ENCODE measurements at regions not wholly inside any gene's neighbourhood (a gene's known extent, or its start where the extent isn't known, plus 50 kb on each side); places are given as distances from the start of the nearest gene placed in this dataset.

DNA sequence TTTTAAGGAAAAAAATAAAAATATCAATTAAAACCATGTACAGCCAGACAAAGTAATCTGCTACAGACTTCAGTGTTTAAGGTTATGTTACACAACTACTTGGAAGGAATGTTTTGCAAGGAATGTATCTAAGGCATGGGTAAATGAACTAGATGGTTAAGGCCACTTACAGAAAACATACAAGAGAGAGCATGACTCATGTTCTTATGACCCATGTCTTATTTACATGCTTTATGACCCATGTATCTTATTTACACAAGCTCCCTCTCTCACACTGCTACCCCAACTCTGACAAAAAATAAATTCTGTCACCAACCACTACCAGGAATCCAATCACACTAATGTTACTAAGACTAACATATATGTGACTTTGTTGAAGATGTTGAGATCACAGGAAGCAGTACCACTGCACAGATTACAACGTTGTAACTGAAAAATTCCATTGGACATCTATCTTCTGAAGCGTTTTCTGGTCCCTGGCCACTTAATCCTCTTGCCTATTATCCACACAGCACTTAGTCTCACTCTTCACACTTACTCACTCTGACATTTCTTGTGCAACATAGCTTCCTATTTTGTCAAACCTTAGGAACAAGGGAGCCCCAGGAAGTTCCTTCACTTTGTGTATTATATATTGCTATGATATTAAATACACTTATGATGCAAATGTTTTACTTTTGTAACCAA lies 1630.1 kb upstream of the C9orf72 start:
- H3K27ac ChIP-seq (ENCODE audit: extremely low read depth, low read depth, low read length): no peak overlapping the region
- no peaks in the 10 kb centered on the region for H3K4me1 ChIP-seq (replicated peaks in 1 of 2; ENCODE audit: control insufficient read depth in 2 of 2, insufficient read depth in 2 of 2, low read length in 2 of 2)
- no CpG with 5 or more reads among the region's 2 CpGs for WGBS (ENCODE audit: insufficient coverage, low coverage, missing lambda C conversion rate)
- H4K20me1 ChIP-seq (replicated peaks; ENCODE audit: control insufficient read depth, insufficient read depth, low read length): no peaks in the 10 kb centered on the region
- ChIA-PET POLR2A (no interaction called here), CTCF (ENCODE audit: low intra/inter-chr PET ratio) (no interaction called here)
- no peaks in the 10 kb centered on the region for H3K36me3 ChIP-seq (ENCODE audit: control insufficient read depth, insufficient read depth, low read length)
- no peak overlapping the region for H2AFZ ChIP-seq (ENCODE audit: low read depth, low read length)
- BruUV-seq (replicated peaks): no TSS peak
- no peaks in the 10 kb centered on the region for H3K27me3 ChIP-seq (ENCODE audit: control insufficient read depth in 2 of 2, insufficient read depth in 2 of 2, low read length in 2 of 2)
- ATAC-seq (no peak), FAIRE-seq (no peak), DNase-seq (ENCODE audit: extremely low read depth in 1 of 4, low spot score in 3 of 4) (no peak)
- no peak overlapping the region for H3K4me2 ChIP-seq (ENCODE audit: insufficient read depth, low read length)
- no peaks in the 10 kb centered on the region for H3K9me1 ChIP-seq (ENCODE audit: control insufficient read depth, insufficient read depth, low read length)
- intact Hi-C loops (cut with micrococcal nuclease) (no loop called here), in situ Hi-C loops (cut with MboI) (no loop called here)
- H3K79me2 ChIP-seq (ENCODE audit: control insufficient read depth, insufficient read depth, low read length): no peaks in the 10 kb centered on the region
- H3K9me3 ChIP-seq (replicated peaks; ENCODE audit: control insufficient read depth, insufficient read depth, low read depth, low read length): no peaks in the 10 kb centered on the region
- H3K4me3 ChIP-seq: no peak overlapping the region
- no peak overlapping the region for H3K9ac ChIP-seq (ENCODE audit: insufficient read depth in 1 of 2, low read depth in 2 of 2, low read length in 2 of 2)
- no peak for TF ChIP-seq ESRRA (IDR thresholded peaks at IDR 0.05; ENCODE audit: borderline replicate concordance, low read depth)
- TF ChIP-seq ZMIZ1 (IDR thresholded peaks at IDR 0.05; ENCODE audit: low read depth in 2 of 2, low read length in 2 of 2): no peak
- no peak for TF ChIP-seq ARNT (IDR thresholded peaks at IDR 0.05)
- TF ChIP-seq, protein P1, sequence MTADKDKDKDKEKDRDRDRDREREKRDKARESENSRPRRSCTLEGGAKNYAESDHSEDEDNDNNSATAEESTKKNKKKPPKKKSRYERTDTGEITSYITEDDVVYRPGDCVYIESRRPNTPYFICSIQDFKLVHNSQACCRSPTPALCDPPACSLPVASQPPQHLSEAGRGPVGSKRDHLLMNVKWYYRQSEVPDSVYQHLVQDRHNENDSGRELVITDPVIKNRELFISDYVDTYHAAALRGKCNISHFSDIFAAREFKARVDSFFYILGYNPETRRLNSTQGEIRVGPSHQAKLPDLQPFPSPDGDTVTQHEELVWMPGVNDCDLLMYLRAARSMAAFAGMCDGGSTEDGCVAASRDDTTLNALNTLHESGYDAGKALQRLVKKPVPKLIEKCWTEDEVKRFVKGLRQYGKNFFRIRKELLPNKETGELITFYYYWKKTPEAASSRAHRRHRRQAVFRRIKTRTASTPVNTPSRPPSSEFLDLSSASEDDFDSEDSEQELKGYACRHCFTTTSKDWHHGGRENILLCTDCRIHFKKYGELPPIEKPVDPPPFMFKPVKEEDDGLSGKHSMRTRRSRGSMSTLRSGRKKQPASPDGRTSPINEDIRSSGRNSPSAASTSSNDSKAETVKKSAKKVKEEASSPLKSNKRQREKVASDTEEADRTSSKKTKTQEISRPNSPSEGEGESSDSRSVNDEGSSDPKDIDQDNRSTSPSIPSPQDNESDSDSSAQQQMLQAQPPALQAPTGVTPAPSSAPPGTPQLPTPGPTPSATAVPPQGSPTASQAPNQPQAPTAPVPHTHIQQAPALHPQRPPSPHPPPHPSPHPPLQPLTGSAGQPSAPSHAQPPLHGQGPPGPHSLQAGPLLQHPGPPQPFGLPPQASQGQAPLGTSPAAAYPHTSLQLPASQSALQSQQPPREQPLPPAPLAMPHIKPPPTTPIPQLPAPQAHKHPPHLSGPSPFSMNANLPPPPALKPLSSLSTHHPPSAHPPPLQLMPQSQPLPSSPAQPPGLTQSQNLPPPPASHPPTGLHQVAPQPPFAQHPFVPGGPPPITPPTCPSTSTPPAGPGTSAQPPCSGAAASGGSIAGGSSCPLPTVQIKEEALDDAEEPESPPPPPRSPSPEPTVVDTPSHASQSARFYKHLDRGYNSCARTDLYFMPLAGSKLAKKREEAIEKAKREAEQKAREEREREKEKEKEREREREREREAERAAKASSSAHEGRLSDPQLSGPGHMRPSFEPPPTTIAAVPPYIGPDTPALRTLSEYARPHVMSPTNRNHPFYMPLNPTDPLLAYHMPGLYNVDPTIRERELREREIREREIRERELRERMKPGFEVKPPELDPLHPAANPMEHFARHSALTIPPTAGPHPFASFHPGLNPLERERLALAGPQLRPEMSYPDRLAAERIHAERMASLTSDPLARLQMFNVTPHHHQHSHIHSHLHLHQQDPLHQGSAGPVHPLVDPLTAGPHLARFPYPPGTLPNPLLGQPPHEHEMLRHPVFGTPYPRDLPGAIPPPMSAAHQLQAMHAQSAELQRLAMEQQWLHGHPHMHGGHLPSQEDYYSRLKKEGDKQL (CRISPR knock-in tag; IDR thresholded peaks at IDR 0.05; ENCODE audit: borderline replicate concordance): no peak
- no peak for TF ChIP-seq ZNF143 (CRISPR knock-in tag; IDR thresholded peaks at IDR 0.05)
- TF ChIP-seq GABPA (tag; conservative IDR thresholded peaks at IDR 0.05; ENCODE audit: low read depth): no peak
- TF ChIP-seq ZNF778 (CRISPR knock-in tag; IDR thresholded peaks at IDR 0.05): no peak
- TF ChIP-seq HDAC8 (tag; IDR thresholded peaks at IDR 0.05): no peak
- TF ChIP-seq, protein P2, sequence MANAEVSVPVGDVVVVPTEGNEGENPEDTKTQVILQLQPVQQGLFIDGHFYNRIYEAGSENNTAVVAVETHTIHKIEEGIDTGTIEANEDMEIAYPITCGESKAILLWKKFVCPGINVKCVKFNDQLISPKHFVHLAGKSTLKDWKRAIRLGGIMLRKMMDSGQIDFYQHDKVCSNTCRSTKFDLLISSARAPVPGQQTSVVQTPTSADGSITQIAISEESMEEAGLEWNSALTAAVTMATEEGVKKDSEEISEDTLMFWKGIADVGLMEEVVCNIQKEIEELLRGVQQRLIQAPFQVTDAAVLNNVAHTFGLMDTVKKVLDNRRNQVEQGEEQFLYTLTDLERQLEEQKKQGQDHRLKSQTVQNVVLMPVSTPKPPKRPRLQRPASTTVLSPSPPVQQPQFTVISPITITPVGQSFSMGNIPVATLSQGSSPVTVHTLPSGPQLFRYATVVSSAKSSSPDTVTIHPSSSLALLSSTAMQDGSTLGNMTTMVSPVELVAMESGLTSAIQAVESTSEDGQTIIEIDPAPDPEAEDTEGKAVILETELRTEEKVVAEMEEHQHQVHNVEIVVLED (CRISPR knock-in tag; IDR thresholded peaks at IDR 0.05): no peak

Measured in K562 (cell line).